ENCODE measurements at regions not wholly inside any gene's neighbourhood (a gene's known extent, or its start where the extent isn't known, plus 50 kb on each side); places are given as distances from the start of the nearest gene placed in this dataset.

- no peak overlapping the region for H3K27ac ChIP-seq
- no peak for TF ChIP-seq ZFX (IDR thresholded peaks at IDR 0.05; ENCODE audit: borderline replicate concordance)
- no peak for TF ChIP-seq CTCF (IDR thresholded peaks at IDR 0.05)
Measured at GRCh38 chr14:66143387-66144112, 342.6 kb upstream of the CCDC196 start.

GRCh38 chr14:66152302-66152701 is 333.9 kb upstream of the CCDC196 start:
- TF ChIP-seq CTCF (IDR thresholded peaks at IDR 0.05) (no peak), ZFX (IDR thresholded peaks at IDR 0.05; ENCODE audit: borderline replicate concordance) (no peak)
- H3K27ac ChIP-seq = no peak overlapping the region

- TF ChIP-seq ZFX (IDR thresholded peaks at IDR 0.05; ENCODE audit: borderline replicate concordance) (no peak), CTCF (IDR thresholded peaks at IDR 0.05) (no peak)
- H3K27ac ChIP-seq = no peak overlapping the region
Measured at GRCh38 chr14:66152747-66153146, 333.4 kb upstream of the CCDC196 start.

DNA sequence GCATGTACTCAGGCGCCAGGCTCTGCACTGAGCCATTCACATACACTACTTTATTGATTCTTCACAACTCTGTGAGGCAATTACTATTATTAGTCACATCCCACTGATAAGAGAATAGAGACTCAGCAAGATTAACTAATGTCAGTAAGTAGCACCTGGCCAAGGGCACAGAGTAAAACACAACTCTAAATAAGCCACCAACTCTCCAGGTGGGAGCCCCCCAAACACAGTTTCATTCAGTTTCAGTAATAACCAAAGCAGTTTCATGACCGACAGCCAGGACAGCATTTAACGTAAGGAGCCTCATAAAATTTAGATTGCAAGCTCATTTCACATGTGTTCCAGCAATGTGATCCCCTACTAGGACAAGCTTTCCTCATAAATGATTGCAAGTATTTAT is 323.1 kb upstream of the CCDC196 start:
- H3K27ac ChIP-seq = no peak overlapping the region
- TF ChIP-seq ZFX (IDR thresholded peaks at IDR 0.05; ENCODE audit: borderline replicate concordance) (no peak), CTCF (IDR thresholded peaks at IDR 0.05) (no peak)

DNA sequence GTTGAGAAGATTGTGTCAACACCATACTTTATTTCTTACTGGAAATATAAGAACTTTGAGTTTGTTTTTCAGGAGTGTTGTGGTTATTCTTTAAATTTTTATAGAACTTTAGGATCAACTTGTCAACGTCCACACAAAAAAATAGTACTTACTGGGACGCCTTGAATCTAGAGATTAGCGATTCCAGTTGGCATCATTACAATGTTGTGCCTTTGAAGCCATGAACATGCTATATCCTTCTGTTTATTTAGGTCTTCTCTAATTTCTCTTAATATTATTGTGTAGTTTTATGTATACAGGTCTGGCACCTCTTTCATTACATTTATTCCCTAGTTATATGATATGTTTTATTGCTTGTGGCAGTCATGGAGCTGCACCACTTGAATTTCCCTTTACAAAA is 320.8 kb upstream of the CCDC196 start:
- no peak for TF ChIP-seq ZFX (IDR thresholded peaks at IDR 0.05; ENCODE audit: borderline replicate concordance)
- TF ChIP-seq CTCF (IDR thresholded peaks at IDR 0.05) = no peak
- no peak overlapping the region for H3K27ac ChIP-seq

GRCh38 chr14:66174453-66174891 is 311.7 kb upstream of the CCDC196 start:
- TF ChIP-seq CTCF (IDR thresholded peaks at IDR 0.05) (no peak), ZFX (IDR thresholded peaks at IDR 0.05; ENCODE audit: borderline replicate concordance) (no peak)
- no peak overlapping the region for H3K27ac ChIP-seq

DNA sequence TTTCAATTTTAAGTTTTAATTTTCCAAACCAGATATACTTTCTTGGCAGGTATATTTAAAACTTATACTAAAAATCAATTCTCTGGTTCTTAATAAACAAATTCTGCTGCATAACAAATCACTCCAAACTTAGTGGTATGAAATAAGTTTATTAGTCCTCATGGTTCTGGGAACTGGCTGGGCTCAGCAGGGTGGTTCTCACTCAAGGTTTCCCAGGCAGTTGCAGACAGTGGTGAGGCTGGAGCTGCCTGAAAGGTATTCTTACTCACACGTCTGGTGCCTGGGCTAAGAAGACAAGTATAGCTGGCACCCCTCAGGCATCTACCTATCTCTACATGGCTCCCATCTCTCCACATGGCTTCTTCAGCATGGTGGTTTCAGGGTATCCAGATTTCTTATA is 308.2 kb upstream of the CCDC196 start:
- no peak overlapping the region for H3K27ac ChIP-seq
- TF ChIP-seq CTCF (IDR thresholded peaks at IDR 0.05) (no peak), ZFX (IDR thresholded peaks at IDR 0.05; ENCODE audit: borderline replicate concordance) (no peak)

Measured in 22Rv1 (cell line).